HTR-8/SVneo (cell line): ENCODE measurements at regions not wholly inside any gene's neighbourhood (a gene's known extent, or its start where the extent isn't known, plus 50 kb on each side); places are given as distances from the start of the nearest gene placed in this dataset.

Source experiments
- DNase-seq: peaks from one replicate; pipeline ENCODE4 v3.0.0; 2011; ENCODE audit warnings: low spot score, mixed read lengths; ENCODE audit not compliant: insufficient read length
- FAIRE-seq: peaks from 2 replicates; lab custom pipeline; 2011; peaks lifted over from hg19 to GRCh38; lab: Jason Lieb, UNC

DNA sequence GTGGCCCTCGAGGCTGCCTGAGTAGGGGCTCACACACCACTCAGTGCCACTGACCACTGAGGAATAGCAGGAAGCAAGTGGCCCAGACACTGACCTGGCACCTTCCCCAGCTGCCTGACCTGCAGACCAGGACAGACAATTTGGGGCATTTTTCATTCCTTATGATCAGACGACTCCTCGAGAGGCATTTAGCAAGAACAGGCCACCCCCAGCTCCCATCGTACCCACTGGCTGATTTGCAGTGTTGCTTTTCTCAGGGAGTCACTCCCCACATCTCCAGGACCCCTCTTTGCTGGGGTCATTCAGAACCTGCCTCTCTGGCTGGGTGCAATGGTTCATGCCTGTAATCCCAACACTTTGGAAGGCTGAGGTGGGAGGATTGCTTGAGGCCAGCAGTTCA lies 185.7 kb downstream of the HAUS1 start:
- DNase-seq (no peak), FAIRE-seq (no peak)

DNA sequence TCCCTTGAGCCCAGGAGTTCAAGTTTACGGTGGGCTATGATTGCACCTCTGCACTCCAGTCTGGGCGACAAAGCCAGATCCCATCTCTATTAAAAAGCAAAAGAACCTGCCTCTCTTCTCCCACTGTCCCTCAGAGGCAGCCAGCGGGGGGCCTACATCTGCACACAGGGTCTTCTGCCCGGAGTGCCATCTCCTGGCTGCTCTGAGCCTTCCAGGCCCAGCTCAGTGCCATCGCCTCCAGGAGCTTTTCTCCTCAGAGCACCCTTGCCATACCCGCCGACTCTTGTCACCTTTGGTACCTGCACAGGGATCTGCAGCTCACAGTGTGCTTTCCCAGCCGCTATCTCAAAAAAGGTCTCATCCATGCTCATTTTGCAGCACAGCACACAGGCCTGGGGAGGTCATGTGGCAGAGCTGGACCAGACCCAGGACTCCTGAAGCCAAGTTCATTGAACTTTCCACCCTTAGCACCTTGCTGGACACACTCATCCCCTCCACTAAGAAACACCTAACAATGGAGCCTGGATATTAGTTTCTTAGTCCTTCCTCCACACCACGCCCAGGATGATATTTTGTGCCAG lies 186.3 kb downstream of the HAUS1 start:
- FAIRE-seq (no peak), DNase-seq (no peak)

DNA sequence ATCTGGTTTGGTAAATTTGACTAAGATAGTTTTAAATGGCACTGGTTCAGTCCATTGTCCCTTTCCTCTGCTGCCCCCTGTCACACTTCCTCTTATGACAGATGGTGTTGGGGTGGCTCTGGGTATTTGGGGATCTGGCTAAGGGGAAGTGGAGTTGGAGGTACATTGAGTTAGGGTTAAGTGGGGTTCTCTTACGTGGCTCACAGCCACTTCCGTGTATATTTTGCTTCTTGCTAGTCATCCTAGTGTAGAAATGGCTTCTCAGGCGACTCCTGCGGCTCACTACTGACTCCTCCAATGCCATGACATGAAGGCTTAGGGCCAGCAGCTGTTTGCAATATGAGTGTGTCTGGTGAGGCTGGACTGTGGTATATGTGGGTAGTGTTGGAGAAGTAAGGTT lies 187.0 kb downstream of the HAUS1 start:
- FAIRE-seq, result no peak
- no peak for DNase-seq

DNA sequence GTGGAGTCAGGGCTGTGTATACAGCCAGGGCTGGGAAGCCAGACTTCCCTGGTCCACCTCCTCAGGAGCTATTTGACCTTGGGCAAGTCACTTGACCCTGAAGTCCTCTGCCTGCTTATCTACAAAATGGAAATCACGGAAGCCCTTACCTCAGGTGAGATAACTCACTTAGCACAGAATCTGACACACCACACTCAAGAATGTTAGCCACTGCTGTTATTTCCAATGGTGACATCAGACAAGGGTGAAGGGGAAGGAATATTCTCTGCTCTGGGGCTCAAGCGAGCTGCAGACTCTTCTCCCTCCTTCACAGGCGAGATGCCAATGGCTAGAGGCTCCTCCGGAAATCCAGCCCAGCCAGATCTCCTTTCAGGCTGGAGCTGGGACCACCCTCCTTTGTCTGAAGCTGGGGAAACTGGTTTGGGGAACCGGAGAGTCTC lies 189.6 kb downstream of the HAUS1 start:
- FAIRE-seq (no peak), DNase-seq (no peak)

DNA sequence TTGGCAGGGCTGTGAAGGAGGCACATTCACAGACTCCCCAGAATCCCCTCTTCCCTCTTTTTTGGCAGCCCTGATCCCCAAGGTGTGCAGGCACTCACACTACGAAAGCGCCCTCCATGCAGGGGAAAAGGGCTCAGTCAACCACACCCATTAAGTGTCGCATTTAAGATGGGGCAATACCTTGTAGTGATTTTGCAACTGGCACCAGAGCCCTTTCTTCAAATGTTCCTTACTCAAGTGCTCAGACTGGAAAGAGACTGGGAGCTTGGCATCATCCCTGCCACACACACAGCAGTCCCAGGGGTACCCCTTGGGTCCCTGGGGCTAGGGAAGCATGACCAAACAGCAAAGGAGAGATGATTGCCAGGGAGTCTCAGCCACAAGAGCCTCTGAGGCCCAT lies 190.1 kb downstream of the HAUS1 start:
- FAIRE-seq, result no peak
- no peak for DNase-seq

DNA sequence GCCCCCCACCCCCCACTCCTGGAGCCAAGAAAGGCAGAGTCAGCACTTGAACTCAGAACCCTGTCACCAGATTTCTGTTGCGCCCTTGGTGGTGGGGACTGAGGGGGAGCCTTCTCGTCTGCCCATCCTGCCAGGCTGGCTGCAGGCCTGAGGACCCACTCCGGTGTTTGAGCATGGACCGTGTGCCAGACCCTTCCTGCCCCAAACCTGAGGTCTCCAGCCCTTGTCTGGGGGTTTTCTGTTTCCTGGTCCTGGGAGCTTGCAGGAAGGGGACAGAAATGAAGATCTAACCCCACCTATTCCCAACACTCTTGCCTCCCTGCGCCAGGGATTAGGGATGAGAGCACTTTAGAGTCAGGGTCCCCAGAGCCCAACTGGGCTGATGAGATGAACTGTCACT lies 190.6 kb downstream of the HAUS1 start:
- FAIRE-seq, result no peak
- no peak for DNase-seq

DNA sequence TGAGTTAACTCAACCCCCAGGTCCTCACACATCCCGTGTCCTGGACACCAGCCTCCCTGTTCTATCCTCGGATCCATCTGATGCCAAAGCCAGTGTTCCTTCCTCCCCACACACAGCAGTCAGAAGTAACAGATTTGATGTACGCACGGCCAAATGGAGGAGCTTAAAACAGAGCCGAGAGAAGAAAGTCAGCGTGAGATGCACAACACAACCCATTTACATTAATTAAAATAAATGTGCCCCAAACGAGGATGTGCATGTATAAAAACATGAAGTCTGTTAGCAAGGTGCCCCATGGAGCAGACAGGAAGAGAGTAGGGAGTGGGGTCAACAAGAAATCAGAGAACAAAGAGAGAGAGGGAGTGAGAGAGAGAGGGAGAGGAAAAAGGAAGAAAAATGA lies 191.2 kb downstream of the HAUS1 start:
- no peak for DNase-seq
- no peak for FAIRE-seq

DNA sequence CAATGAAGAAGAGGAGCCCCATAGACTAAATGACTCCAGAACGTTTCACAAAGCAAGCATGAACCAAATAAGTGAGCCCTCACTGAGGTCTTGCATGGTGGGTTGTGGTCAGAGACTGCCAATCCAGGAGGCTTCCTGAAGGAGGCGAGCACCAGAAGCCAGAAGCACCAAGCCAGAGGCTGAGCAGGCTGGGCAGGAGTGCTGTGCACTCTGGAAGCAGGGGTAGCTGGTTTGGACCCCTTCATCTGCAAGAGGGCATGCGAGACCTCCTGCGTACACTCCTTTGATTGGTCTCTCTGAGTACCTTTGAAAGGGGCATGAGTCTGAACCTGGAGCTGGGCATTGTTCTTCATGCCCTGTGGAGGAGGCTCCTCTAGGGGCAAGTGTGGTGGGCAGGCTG lies 192.5 kb downstream of the HAUS1 start:
- no peak for FAIRE-seq
- no peak for DNase-seq

DNA sequence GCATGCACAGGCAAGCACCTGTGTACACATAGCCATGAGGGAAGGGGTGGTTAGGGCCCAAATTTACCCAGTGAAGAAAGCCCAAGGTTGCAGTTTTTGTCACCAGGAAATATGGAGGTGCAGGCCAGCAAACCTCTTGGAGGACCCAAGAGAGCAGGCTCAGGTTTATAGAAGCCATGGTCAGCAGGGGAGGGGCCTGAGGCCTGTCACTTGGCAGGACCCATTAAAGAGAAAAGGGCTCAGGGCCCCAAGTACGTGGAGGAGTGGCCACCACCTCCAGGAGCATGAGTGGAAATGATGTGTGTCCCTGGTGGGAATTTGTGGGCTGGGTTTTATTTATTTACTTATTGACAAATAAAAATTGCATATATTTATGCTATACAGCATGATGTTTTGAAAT lies 192.9 kb downstream of the HAUS1 start:
- FAIRE-seq, result no peak

DNA sequence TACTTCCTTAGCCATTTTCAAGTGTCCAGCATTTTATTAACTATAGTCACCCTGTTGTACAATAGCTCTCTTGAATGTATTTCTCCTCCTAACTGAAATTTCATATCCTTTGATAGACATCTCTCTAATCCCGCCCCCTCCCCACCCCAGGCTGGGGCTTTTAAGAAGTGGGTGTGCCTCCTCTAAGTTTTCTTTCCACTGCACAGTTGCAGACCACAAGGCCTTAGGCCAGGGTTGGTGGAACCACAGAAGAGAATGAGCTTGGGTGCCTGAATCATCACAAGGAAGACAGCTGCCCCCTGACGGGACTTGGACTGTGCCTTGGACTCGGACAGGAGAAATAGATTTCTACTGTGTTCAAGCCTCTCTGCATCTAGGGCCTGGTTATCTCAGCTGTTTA lies 193.4 kb downstream of the HAUS1 start:
- FAIRE-seq (no peak), DNase-seq (no peak)

More for the DNA sequence above, 192.9 kb downstream of the HAUS1 start:
- DNase-seq, result no peak

DNA sequence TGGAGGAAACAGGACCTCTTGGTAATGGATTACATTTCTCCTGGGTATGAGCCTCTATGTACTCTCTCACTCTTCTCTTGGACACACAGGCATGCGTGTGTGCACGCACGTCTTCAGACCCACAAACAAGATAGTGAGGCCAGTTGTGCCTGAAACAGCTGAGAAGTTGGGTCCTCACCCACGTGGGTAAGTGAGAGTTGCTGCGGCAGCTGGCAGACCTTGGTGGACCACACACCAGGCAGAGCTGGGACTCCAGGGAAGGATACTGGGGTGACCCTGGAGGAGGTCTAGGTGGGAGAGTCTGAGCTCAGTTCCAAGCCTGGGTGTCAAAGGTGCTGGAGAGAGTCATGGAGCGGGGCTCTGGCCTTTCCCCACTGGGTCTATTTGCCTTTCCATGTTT lies 194.3 kb downstream of the HAUS1 start:
- DNase-seq (no peak), FAIRE-seq (no peak)

DNA sequence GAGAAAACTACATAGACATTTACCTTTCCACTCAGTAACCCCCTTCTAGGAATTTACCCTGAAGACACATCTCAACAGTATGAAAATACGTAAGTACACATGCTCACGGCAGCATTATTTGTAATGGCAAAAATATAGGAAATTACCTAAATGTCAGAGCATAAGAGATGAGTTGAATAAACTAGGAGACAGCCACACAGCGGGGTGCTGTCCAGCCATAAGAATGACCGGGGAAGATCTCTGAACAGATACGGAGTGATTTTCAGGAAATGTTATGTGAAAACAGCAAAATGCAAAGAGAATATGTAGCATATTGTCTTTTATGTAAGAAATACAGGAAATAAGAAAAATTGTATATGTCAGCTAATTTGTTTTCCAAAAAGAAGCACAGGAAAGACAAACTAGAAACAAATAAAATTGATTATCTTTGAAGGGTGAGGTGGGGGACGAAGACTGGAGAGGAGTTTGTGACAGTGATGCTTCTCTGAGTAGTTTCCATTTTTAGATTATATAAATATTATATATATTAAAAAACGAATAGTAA lies 195.4 kb downstream of the HAUS1 start:
- DNase-seq (no peak), FAIRE-seq (no peak)

DNA sequence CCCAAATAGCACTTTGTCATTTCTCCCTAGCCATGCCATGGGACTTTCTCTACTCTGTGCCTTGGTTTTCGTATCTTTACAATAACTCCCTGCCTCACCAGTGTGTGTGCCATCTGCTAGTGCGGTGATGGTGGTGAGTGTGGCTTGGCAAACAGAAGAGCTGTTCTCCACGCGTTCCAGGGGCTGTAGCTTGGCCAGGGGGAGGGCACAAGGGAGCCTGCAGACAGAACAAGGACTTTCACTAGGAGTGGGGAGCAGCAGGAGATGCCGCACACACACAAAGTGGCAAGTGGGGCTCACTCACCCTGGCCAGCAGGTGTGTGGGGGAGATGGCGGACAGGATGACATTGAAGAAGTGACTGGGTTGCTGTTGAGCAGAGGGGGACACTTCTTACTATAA lies 196.9 kb downstream of the HAUS1 start:
- FAIRE-seq (no peak), DNase-seq (no peak)

DNA sequence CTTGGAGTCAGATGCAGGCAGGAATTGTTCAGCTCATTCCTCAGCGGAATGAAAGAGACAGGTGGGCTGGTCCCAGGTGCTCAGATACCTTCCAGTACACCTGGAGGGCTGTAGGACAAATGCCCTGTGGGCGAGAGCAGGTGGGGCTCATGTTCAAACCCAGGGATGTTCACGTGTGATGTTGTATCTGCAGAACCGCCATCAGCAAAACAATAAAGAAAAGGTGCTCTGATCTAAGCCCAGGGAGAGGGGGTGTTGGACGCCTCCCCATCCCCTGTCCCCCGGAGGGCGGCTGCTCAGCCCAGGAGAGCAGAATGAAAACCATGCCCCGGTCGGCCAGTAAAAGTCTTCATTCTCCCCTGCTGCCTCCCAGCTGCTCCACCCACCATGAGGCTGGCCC lies 197.4 kb downstream of the HAUS1 start:
- FAIRE-seq (no peak), DNase-seq (no peak)

DNA sequence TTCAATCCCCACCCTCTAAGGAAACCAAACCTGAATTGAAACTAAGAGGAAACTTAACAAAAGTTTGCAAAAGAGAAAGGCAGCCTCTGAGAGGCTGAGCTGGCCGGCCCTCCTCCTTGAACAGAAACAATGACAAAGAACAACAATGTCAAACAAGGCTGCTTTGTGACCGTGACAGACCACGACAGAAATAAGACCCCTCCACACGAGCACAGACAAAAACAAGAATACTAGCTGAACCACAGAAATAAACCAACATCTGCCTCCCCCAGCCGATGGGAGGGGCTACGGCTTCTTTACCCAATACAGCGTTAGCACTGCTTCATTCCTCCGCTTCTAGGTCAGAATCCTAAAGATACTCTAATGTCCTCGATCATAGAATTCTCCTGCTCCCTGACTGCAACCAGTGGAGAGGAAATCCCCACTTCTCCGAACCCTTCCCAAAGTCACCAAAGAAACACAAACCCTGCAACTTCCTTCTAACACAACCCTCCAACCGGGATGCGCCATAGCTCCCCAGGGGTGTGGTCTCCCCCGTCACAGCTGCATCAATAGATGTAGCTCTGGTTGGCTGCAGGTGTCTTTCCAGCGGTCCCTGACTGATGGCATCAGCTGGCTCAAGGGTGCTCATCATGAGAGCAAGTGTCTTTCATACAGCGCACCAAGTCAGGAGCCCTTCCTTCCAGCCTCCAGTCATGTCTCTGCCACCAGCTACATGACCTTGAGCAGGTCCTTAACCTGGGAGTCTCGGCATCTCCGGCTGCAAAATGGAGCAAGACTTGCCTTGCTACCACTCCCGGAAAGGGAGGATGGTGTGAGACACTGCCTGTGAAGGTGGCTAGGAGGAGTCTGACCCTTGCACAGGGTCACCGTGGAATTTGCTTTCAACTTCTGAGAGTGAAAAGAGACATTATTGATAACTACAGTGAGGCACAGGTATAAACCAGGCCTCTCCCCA lies 198.6 kb downstream of the HAUS1 start:
- no peak for DNase-seq
- no peak for FAIRE-seq

DNA sequence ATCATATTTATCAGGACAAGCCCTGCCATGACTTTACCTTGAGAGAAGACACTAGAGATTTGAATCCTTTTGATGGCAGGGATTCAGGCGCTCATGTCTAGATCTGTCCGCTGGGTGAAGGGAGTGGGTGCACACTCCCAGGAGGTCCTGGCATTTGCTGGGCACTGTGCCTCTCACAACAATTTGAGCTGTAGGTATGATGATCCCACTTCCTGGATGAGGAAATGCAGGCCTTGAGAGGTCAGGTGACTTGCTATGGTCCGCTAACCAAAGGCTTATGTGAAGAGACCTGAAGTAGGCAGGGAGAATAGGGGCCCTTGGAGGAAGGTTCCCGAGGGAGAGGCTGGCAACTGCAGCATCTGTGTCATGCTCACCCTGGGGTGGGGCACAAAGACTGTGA lies 206.1 kb downstream of the HAUS1 start:
- DNase-seq (no peak), FAIRE-seq (no peak)

DNA sequence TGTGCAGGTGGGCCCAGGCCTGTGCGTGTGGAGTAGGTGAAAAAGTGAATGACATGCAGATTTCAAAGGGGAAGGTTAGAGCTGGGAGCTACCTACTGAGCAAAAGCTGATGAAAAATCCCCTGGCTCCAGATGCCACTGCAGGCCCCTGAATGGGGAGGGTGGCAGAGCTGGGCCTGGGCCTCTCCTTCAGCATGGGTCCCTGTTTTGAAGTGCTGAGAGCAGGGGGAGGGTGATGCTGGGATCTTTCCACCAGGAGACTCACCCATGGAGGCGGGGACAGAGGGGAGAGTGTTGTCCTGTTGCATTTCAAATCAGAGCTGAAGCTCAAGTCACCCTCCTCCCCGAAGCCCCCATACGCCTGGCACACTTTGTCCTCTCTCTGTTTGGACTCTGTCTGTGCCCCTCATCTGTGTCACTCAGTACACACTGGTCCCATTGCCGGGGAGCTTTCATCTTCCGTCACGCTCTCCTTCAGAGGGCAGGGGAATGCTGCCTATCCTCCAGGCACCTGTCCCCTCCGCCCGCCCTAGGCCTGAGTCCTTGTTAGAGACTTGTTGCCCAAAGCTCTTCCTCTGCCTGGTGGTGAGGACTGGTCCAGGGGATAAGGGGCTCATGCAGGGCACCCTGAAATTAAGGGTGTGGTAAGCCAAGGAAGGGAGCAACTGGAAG lies 206.6 kb downstream of the HAUS1 start:
- DNase-seq (no peak), FAIRE-seq (no peak)

DNA sequence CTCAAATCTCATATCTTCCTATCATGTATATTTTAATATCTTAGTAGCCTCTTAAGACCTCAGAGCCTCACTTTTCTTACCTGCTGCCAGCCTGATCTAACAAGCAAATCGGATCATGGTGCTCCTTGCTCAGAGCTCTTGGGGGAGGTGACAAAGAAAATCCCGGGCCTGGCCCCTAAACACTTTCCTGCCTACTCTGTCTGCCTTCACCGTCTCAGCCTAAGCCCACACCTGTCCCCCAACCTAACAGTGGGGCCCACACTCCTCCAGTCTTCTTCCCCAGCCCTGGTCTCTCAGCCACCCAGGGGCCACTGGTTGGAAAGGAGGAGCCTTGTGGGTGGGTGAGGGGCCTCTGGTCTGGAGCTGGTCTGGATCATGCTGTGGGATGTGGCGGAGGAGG lies 207.3 kb downstream of the HAUS1 start:
- DNase-seq (no peak), FAIRE-seq (no peak)

DNA sequence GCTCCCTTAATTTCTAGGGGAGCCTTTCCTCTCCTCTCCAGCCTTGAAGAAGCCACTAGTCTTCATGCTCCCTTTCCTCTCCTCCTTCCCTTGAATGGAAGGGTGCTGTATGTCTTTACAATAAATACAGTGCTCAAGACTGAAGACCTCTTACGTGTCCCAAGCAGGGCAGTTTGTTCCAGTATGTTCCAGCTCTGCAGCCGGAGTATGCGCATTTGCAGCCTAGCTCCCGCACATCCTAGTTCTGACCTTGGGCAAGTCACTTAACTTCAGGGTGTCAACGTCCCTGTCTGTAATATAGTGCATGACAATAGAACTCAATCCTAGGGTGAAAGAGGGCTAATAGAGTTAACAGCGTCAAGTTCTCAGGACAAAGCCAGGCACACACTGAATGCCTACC lies 208.0 kb downstream of the HAUS1 start:
- DNase-seq, result no peak
- FAIRE-seq, result no peak

DNA sequence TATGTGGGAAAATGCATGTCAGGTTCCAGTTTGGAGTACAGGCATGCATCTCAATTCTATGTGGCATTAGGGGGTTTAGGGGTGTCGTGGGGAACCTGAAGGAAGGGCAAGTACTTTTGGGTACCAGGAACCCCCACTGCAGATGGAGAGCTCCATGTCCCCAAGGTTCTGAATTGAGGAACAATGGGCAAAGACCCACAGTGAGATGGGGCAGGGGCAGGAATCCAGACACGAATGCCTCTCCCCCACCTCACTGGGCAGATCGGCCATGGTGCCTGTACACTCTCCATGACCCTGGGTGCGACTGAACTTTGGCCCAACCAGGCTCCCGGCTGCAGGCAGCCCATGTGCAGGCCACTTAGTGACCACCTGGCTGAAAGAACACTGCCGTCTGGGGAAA lies 209.3 kb downstream of the HAUS1 start:
- FAIRE-seq (no peak), DNase-seq (no peak)

DNA sequence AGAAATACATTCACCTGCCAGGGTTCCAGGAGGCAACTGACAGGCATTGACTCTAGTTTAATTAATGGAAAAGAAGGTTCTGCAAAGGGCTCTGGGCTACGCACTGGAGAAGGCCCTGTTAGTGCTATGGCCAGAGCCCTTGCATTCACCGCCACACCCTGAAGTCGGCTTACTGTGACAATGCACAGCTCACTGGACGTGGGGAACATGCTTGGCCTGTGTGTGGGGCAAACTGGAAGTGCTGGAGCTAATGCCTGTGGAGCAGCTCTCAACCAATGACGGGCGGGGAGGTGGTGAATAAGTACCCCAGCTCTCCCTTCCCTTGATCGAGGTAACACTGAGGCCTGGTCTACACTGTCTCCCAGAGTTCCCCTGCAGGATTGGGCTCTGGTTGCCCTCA lies 209.8 kb downstream of the HAUS1 start:
- FAIRE-seq, result no peak

More for the DNA sequence above, 209.8 kb downstream of the HAUS1 start:
- no peak for DNase-seq
